ENCODE measurements at regions not wholly inside any gene's neighbourhood (a gene's known extent, or its start where the extent isn't known, plus 50 kb on each side); places are given as distances from the start of the nearest gene placed in this dataset.
A peak's percentile ranks its signal among the peaks of the same experiment; 100 is the strongest.
"Not testable (repeated sequence)": the region's sequence is repeated elsewhere in the genome, so short reads cannot be mapped to it uniquely, and the experiment has no call there.

DNA sequence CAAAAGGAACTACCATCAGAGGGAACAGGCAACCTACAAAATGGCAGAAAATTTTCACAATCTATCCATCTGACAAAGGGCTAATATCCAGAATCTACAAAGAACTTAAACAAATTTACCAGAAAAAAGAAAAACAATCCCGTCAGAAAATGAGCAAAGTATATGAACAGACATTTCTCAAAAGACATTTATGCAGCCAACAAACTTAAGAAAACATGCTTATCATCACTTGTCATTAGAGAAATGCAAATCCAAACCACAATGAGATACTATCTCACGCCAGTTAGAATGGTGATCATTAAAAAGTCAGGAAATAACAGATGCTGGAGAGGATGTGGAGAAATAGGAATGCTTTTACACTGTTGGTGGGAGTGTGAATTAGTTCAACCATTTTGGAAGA, 516.2 kb downstream of the NFIB start:
- not testable (repeated sequence) for H3K36me3 ChIP-seq (ENCODE audit: insufficient read depth); H3K27ac ChIP-seq (ENCODE audit: low read depth); DNase-seq (ENCODE audit: extremely low spot score); H3K4me3 ChIP-seq (ENCODE audit: low read depth, low read length); H3K4me1 ChIP-seq (ENCODE audit: insufficient read depth)
- 96% methylated on average over 2 of the region's 2 CpGs for WGBS

GRCh38 chr9:13791816-13792215, 512.3 kb upstream of the MPDZ start:
- 84% methylated on average over 4 of the region's 4 CpGs for WGBS
- H3K4me3 ChIP-seq (ENCODE audit: low read depth, low read length) = no peak overlapping the region
- DNase-seq (ENCODE audit: extremely low spot score) = no peak

DNA sequence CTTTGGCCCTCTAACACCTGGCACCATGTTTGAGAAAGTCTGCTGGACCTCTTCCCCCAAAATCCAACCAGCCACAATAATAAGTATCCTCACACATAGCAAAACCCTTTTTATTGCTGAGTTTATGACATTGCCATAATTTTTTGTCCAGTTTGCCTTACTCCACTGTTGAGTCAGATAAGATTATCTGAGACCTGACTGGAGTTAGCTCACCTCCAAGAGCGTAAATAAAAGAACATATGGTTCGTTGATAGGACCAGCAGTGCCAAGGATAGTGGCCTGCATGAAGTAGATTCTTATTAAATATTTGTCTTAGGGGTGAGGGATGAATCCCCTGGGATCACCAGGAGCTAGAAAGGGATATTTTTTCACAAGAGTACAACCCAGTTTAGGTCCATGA, 510.6 kb upstream of the MPDZ start:
- Histone ChIP-seq H3K27ac (ENCODE audit: low read depth) (no peak overlapping the region), H3K4me1 (ENCODE audit: insufficient read depth) (no peaks in the 10 kb centered on the region), H3K36me3 (ENCODE audit: insufficient read depth) (no peaks in the 10 kb centered on the region), H3K4me3 (ENCODE audit: low read depth, low read length) (no peak overlapping the region)
- WGBS = 83% methylated on average over 2 of the region's 2 CpGs
- no peak for DNase-seq (ENCODE audit: extremely low spot score)

More at GRCh38 chr9:13791816-13792215, 512.3 kb upstream of the MPDZ start:
- no peak overlapping the region for H3K27ac ChIP-seq (ENCODE audit: low read depth)
- no peaks in the 10 kb centered on the region for H3K4me1 ChIP-seq (ENCODE audit: insufficient read depth)
- no peaks in the 10 kb centered on the region for H3K36me3 ChIP-seq (ENCODE audit: insufficient read depth)

- Histone ChIP-seq H3K4me1 (ENCODE audit: insufficient read depth) (no peaks in the 10 kb centered on the region), H3K36me3 (ENCODE audit: insufficient read depth) (no peaks in the 10 kb centered on the region), H3K27ac (ENCODE audit: low read depth) (no peak overlapping the region), H3K4me3 (ENCODE audit: low read depth, low read length) (no peak overlapping the region)
- peak; percentile 23 for DNase-seq (ENCODE audit: extremely low spot score)
- WGBS = 21% methylated on average over 10 of the region's 10 CpGs
Measured at GRCh38 chr9:13787234-13787833, 507.8 kb upstream of the MPDZ start.

DNA sequence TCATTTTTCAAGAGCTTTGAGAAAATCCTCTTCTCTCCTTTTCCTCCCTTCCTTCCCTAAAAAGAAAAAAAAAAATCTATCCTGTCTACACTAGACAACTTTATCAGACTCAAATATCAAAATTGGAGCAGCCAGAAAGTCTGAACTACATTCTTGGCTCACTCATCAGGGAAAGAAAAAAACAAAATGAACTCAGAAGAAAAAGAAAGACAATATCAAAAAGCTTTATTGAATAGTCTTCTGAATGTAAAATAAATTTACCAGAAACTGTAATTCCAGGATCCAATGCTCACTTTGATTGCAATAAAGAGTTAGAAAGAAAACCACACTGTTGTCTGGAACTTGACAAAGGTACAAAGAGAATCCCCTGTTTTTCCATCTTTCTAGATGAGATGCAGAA, 507.2 kb upstream of the MPDZ start:
- H3K27ac ChIP-seq (ENCODE audit: low read depth) = no peak overlapping the region
- no peaks in the 10 kb centered on the region for H3K4me1 ChIP-seq (ENCODE audit: insufficient read depth)
- no peak overlapping the region for H3K4me3 ChIP-seq (ENCODE audit: low read depth, low read length)
- no peaks in the 10 kb centered on the region for H3K36me3 ChIP-seq (ENCODE audit: insufficient read depth)
- DNase-seq (ENCODE audit: extremely low spot score) = no peak

DNA sequence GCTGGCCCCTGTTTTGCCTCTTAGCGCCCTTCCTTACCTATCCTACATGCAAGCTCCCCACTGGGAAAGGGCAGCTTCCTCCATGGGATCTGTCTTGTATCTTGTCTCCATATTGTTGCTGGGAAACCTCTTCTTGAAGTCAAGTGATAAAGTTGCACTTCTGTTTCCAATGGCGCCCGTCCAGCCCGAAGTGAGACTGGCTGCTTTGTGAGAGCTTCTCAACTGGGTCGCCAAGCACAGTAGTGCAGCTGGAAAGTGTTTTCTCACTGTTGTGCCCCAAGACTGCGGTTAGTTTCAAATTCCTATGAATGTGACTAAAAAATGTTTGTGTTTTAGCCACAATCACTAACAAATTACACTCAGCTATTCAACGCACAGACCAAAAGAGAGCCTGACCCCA, 506.6 kb upstream of the MPDZ start:
- Histone ChIP-seq H3K27ac (ENCODE audit: low read depth) (no peak overlapping the region), H3K4me3 (ENCODE audit: low read depth, low read length) (no peak overlapping the region), H3K36me3 (ENCODE audit: insufficient read depth) (no peaks in the 10 kb centered on the region), H3K4me1 (ENCODE audit: insufficient read depth) (no peaks in the 10 kb centered on the region)
- WGBS = 88% methylated on average over 7 of the region's 7 CpGs
- no peak for DNase-seq (ENCODE audit: extremely low spot score)

GRCh38 chr9:13779106-13779505, 499.6 kb upstream of the MPDZ start:
- Histone ChIP-seq H3K4me3 (ENCODE audit: low read depth, low read length) (no peak overlapping the region), H3K27ac (ENCODE audit: low read depth) (no peak overlapping the region), H3K36me3 (ENCODE audit: insufficient read depth) (no peaks in the 10 kb centered on the region), H3K4me1 (ENCODE audit: insufficient read depth) (no peaks in the 10 kb centered on the region)
- 86% methylated on average over 5 of the region's 5 CpGs for WGBS
- no peak for DNase-seq (ENCODE audit: extremely low spot score)

GRCh38 chr9:13778631-13779030, 499.1 kb upstream of the MPDZ start:
- 39% methylated on average over 4 of the region's 4 CpGs for WGBS
- Histone ChIP-seq H3K4me3 (ENCODE audit: low read depth, low read length) (no peak overlapping the region), H3K4me1 (ENCODE audit: insufficient read depth) (no peaks in the 10 kb centered on the region), H3K36me3 (ENCODE audit: insufficient read depth) (no peaks in the 10 kb centered on the region), H3K27ac (ENCODE audit: low read depth) (no peak overlapping the region)
- peak; percentile 15 for DNase-seq (ENCODE audit: extremely low spot score)

DNA sequence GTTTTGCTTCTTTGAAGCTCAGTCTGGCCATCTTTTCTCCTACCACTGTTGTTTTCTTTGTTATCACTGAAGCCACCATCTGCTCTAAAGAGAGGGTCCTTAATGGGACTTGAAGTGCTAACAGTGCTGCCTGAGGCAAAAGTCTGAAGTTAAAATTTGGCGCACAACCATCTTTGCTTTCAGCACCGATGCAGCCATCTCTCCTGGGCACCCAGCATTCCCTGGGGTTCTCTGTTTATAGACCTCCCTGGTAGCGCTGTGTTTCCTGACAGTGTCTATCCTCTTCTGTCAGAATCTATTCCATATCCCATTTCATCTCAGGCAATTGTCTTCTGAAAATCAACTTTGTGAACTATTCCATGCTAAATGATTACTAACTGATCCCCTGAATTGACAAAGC, 491.5 kb upstream of the MPDZ start:
- DNase-seq (ENCODE audit: extremely low spot score) = no peak
- H3K4me1 ChIP-seq (ENCODE audit: insufficient read depth) = no peaks in the 10 kb centered on the region
- no peaks in the 10 kb centered on the region for H3K36me3 ChIP-seq (ENCODE audit: insufficient read depth)
- H3K27ac ChIP-seq (ENCODE audit: low read depth) = no peak overlapping the region
- no peak overlapping the region for H3K4me3 ChIP-seq (ENCODE audit: low read depth, low read length)
- 93% methylated on average over 3 of the region's 3 CpGs for WGBS

DNA sequence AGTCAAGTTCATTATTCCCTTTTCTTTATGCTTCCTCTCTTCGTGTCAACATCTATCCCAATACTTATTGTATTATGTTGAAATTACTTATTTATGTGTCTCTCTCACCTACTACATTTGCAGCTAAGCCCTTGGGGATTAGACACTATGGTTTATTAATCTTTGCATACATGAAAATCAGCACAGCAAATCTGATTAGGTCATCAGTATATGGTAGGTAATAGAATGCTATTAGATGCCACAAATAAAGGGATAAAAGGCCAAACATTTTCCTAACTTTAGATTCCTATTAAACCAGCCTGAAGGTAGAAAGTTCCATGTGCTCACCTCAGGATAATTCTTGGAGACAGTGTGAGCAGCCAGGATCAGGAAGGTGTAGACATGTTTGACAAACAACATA, 490.1 kb upstream of the MPDZ start:
- 90% methylated on average over 1 of the region's 1 CpG for WGBS
- Histone ChIP-seq H3K27ac (ENCODE audit: low read depth) (no peak overlapping the region), H3K4me3 (ENCODE audit: low read depth, low read length) (no peak overlapping the region), H3K4me1 (ENCODE audit: insufficient read depth) (no peaks in the 10 kb centered on the region), H3K36me3 (ENCODE audit: insufficient read depth) (no peaks in the 10 kb centered on the region)
- DNase-seq (ENCODE audit: extremely low spot score) = no peak

DNA sequence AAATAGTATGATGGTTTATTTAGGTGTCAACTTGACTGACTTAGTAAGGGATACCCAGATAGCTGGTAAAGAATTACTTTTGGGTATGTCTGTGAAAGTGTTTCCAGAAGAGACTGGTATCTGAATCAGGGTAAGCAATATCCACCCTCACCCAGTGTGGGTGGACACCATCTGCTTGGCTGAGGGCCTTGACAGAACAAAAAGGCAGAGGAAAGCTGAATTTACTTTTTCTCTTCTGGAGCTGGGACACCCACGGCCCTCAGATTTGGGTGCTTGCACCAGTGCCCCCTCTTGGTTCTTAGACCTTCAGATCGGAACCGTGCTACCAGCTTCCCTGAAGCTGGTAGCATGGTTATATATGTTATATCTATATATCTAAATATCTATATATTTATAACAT, 489.5 kb upstream of the MPDZ start:
- no peak for DNase-seq (ENCODE audit: extremely low spot score)
- Histone ChIP-seq H3K27ac (ENCODE audit: low read depth) (no peak overlapping the region), H3K4me3 (ENCODE audit: low read depth, low read length) (no peak overlapping the region), H3K36me3 (ENCODE audit: insufficient read depth) (no peaks in the 10 kb centered on the region), H3K4me1 (ENCODE audit: insufficient read depth) (no peaks in the 10 kb centered on the region)
- WGBS = 96% methylated on average over 3 of the region's 3 CpGs

- no peak overlapping the region for H3K27ac ChIP-seq (ENCODE audit: low read depth)
- no peaks in the 10 kb centered on the region for H3K4me1 ChIP-seq (ENCODE audit: insufficient read depth)
- 95% methylated on average over 3 of the region's 3 CpGs for WGBS
- H3K4me3 ChIP-seq (ENCODE audit: low read depth, low read length) = no peak overlapping the region
- no peak for DNase-seq (ENCODE audit: extremely low spot score)
- no peaks in the 10 kb centered on the region for H3K36me3 ChIP-seq (ENCODE audit: insufficient read depth)
Measured at GRCh38 chr9:13762209-13762608, 482.7 kb upstream of the MPDZ start.

DNA sequence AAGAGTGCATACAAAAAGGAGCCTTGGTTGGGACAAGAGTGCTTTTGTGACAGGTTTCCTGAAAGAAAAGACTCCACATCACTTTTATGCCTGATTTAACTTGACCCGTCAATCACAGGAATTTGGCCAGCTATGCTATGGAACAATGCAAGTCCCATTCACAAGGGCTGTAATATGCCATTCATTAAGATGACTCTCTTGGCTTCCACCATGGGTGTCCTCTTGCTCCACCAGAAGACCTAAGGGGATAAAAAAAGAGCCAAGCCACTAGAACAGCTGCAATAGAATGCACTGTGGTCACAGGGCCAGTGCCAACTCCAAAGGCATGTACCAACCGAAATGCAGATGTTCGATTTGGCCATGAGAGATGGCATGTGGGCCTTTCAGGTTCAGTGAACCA, 480.1 kb upstream of the MPDZ start:
- DNase-seq (ENCODE audit: extremely low spot score) = no peak
- no peaks in the 10 kb centered on the region for H3K36me3 ChIP-seq (ENCODE audit: insufficient read depth)
- H3K4me1 ChIP-seq (ENCODE audit: insufficient read depth) = no peaks in the 10 kb centered on the region
- WGBS = 94% methylated on average over 3 of the region's 3 CpGs
- H3K27ac ChIP-seq (ENCODE audit: low read depth) = no peak overlapping the region
- no peak overlapping the region for H3K4me3 ChIP-seq (ENCODE audit: low read depth, low read length)

DNA sequence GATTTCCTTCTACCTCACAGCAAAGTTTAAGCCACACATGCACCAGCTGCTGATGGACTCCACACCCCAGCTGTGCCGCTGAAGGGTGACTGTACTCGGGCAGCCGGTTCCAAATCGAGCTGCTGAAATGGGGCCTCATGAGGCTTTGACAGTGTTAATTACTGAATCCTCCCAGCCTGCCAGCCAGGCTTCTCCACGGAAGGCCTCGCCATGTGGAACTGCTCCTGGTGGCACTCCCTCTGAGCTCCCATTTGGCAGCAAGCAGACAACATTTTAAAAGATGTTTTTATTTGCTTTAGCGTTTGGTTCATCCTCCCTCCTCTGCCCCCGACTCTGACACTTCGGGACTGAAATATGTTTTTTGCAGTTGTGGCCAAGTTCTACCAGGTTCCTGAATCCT, 479.4 kb upstream of the MPDZ start:
- 48% methylated on average over 9 of the region's 9 CpGs for WGBS

DNA sequence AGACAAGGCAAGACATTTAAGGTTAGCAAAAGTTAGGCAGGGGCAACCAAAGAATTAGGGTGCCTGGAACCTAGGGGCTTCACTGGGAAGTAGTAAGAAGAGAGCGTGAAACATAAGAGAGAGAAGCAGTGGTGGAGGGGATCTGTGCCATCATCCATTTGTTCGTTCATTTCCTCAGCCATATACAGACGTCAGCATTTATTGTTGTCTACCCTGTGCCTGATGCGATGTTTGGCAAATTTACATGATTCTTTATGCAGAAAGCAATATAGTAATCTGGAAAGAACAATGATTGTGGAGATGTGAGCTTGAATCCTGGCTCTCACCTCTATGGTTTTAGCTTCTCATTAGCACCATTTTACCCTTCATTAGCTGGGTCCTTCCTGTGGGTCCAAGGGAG, 477.5 kb upstream of the MPDZ start:
- DNase-seq (ENCODE audit: extremely low spot score) = no peak
- no peak overlapping the region for H3K4me3 ChIP-seq (ENCODE audit: low read depth, low read length)
- no peak overlapping the region for H3K27ac ChIP-seq (ENCODE audit: low read depth)
- H3K4me1 ChIP-seq (ENCODE audit: insufficient read depth) = no peaks in the 10 kb centered on the region
- WGBS = 96% methylated on average over 4 of the region's 4 CpGs
- H3K36me3 ChIP-seq (ENCODE audit: insufficient read depth) = no peaks in the 10 kb centered on the region

More for the DNA sequence above, 479.4 kb upstream of the MPDZ start:
- no peaks in the 10 kb centered on the region for H3K36me3 ChIP-seq (ENCODE audit: insufficient read depth)
- DNase-seq (ENCODE audit: extremely low spot score) = peak; percentile 18
- H3K27ac ChIP-seq (ENCODE audit: low read depth) = no peak overlapping the region
- H3K4me1 ChIP-seq (ENCODE audit: insufficient read depth) = no peaks in the 10 kb centered on the region
- no peak overlapping the region for H3K4me3 ChIP-seq (ENCODE audit: low read depth, low read length)
